RWPE2 (cell line): ENCODE measurements at regions not wholly inside any gene's neighbourhood (a gene's known extent, or its start where the extent isn't known, plus 50 kb on each side); places are given as distances from the start of the nearest gene placed in this dataset.
A peak's percentile ranks its signal among the peaks of the same experiment; 100 is the strongest.

Experiments
- ATAC-seq: fragments of 200-7000 bp; cut with Tn5 transposase; 3 replicates; pipeline ENCODE4 v1.9.1; 2021; ENCODE audit warnings: low read depth
- DNase-seq: peaks from one replicate; pipeline ENCODE4 v3.0.0-alpha.2; 2020; ENCODE audit warnings: low spot score
- H3K27ac ChIP-seq: fragments of 450-650 bp; 2 replicates; pipeline ENCODE4 v1.5.1; 2017; ENCODE audit warnings: mild to moderate bottlenecking; ENCODE audit not compliant: poor library complexity, severe bottlenecking
- H3K27me3 ChIP-seq: fragments of 250-450 bp; sonication (Bioruptor Pico); 2 replicates; pipeline ENCODE4 v1.5.1; 2021; ENCODE audit warnings: mild to moderate bottlenecking, moderate library complexity; ENCODE audit not compliant: insufficient read depth, poor library complexity, severe bottlenecking
- H3K36me3 ChIP-seq: fragments of 250-450 bp; sonication (Bioruptor Pico); 2 replicates; pipeline ENCODE4 v1.5.1; 2020; ENCODE audit warnings: low read depth, mild to moderate bottlenecking, moderate library complexity
- H3K4me1 ChIP-seq: fragments of 250-450 bp; sonication (Bioruptor Pico); 2 replicates; pipeline ENCODE4 v1.5.1; 2021; ENCODE audit warnings: mild to moderate bottlenecking, moderate library complexity; ENCODE audit not compliant: insufficient read depth, poor library complexity, severe bottlenecking
- H3K4me3 ChIP-seq: fragments of 250-450 bp; sonication (Bioruptor Pico); 2 replicates; pipeline ENCODE4 v1.5.1; 2021; ENCODE audit warnings: mild to moderate bottlenecking, moderate library complexity; ENCODE audit not compliant: severe bottlenecking
- H3K9me3 ChIP-seq: fragments of 250-450 bp; sonication (Bioruptor Pico); 2 replicates; pipeline ENCODE4 v1.5.1; 2021; ENCODE audit warnings: mild to moderate bottlenecking, moderate library complexity; ENCODE audit not compliant: severe bottlenecking
- CTCF ChIP-seq: fragments of 450-650 bp; IDR thresholded peaks from one replicate; pipeline ENCODE4 v1.5.1; 2017; ENCODE audit warnings: mild to moderate bottlenecking, moderate library complexity; ENCODE audit not compliant: poor library complexity, severe bottlenecking

GRCh38 chr2:187679454-187679853 is 125.2 kb upstream of the TFPI start:
- H3K4me3 ChIP-seq: no peak overlapping the region
- no peaks in the 10 kb centered on the region for H3K9me3 ChIP-seq
- ATAC-seq (no peak), DNase-seq (no peak)
- H3K36me3 ChIP-seq: no peaks in the 10 kb centered on the region
- H3K4me1 ChIP-seq: no peaks in the 10 kb centered on the region
- no peak overlapping the region for H3K27ac ChIP-seq
- TF ChIP-seq CTCF: no peak
- H3K27me3 ChIP-seq: no peaks in the 10 kb centered on the region

- no peaks in the 10 kb centered on the region for H3K36me3 ChIP-seq
- H3K9me3 ChIP-seq: no peaks in the 10 kb centered on the region
- no peak for ATAC-seq
- H3K27ac ChIP-seq: no peak overlapping the region
- DNase-seq: no peak
- TF ChIP-seq CTCF: no peak
- peaks cover 2% of the 10 kb centered on the region for H3K4me1 ChIP-seq
- H3K27me3 ChIP-seq: no peaks in the 10 kb centered on the region
- no peak overlapping the region for H3K4me3 ChIP-seq
Measured at GRCh38 chr2:187684174-187684573, 129.9 kb upstream of the TFPI start.

GRCh38 chr2:187686416-187687024 is 132.3 kb upstream of the TFPI start:
- no peak overlapping the region for H3K27ac ChIP-seq
- peaks cover 4% of the 10 kb centered on the region for H3K4me1 ChIP-seq
- TF ChIP-seq CTCF: no peak
- ATAC-seq (no peak), DNase-seq (no peak)
- no peaks in the 10 kb centered on the region for H3K9me3 ChIP-seq
- H3K36me3 ChIP-seq: no peaks in the 10 kb centered on the region
- no peaks in the 10 kb centered on the region for H3K27me3 ChIP-seq
- no peak overlapping the region for H3K4me3 ChIP-seq

- Histone ChIP-seq H3K27me3 (no peaks in the 10 kb centered on the region), H3K27ac (no peak overlapping the region), H3K9me3 (no peaks in the 10 kb centered on the region), H3K4me3 (no peak overlapping the region), H3K4me1 (peaks cover 4% of the 10 kb centered on the region), H3K36me3 (no peaks in the 10 kb centered on the region)
- ATAC-seq (no peak), DNase-seq (no peak)
- no peak for TF ChIP-seq CTCF
Measured at GRCh38 chr2:187687585-187687984, 133.3 kb upstream of the TFPI start.

GRCh38 chr2:187689372-187689771 is 135.1 kb upstream of the TFPI start:
- Histone ChIP-seq H3K27me3 (no peaks in the 10 kb centered on the region), H3K9me3 (no peaks in the 10 kb centered on the region), H3K36me3 (no peaks in the 10 kb centered on the region), H3K4me3 (no peak overlapping the region), H3K27ac (no peak overlapping the region), H3K4me1 (peaks cover 4% of the 10 kb centered on the region)
- no peak for TF ChIP-seq CTCF
- ATAC-seq (peak; percentile 86), DNase-seq (no peak)
